ENCODE measurements at regions not wholly inside any gene's neighbourhood (a gene's known extent, or its start where the extent isn't known, plus 50 kb on each side); places are given as distances from the start of the nearest gene placed in this dataset.

DNA sequence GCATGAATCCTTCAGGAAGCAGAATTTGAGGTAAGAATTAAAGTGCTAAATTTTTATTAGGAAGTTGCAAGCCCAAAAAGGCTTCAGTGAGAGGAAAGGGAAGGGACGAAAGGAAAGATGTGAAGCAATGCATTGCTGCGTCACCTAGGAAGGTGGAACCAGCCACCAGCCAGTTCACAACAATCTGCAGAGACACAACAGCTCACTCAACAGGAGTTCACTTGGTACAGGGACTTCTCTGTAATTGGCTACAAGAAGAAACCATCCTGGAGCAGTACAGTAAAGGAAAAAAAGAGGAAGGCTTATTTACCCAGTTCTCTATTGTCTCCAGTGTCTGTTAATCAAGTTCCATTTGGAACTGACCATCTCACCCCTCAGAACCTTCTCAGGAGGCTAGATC lies 157.6 kb downstream of the HNRNPD start:
- WGBS (ENCODE audit: insufficient coverage): no CpG with 5 or more reads among the region's 2 CpGs
- Mint-ChIP-seq H3K4me1 (peaks cover 18% of the 10 kb centered on the region), H3K27me3 (ENCODE audit: low read depth in 3 of 3) (peaks cover 0 to 1% (median 0%) of the 10 kb centered on the region in 3 donors), H3K4me3 (peak overlapping the region in 1 of 2 donors; percentile 66), H3K36me3 (no peaks in the 10 kb centered on the region), H3K9me3 (peaks cover 0 to 5% (median 4%) of the 10 kb centered on the region in 7 donors), H3K27ac (peak overlapping the region; percentile 35 to 81 (median 62))
- Histone ChIP-seq H3K79me2 (ENCODE audit: insufficient read depth, low read length) (no peaks in the 10 kb centered on the region), H3K4me1 (ENCODE audit: control insufficient read depth in 1 of 2, insufficient read depth in 2 of 2, low read length in 2 of 2) (peaks cover 11 to 14% of the 10 kb centered on the region in 2 donors), H4K20me1 (ENCODE audit: insufficient read depth, low read length) (no peaks in the 10 kb centered on the region), H3K9ac (ENCODE audit: insufficient read depth, low read length, poor library complexity, severe bottlenecking) (no peak overlapping the region), H3K4me2 (replicated peaks; ENCODE audit: extremely low read depth, low read length, poor library complexity, severe bottlenecking) (peak overlapping the region; percentile 15), H3K9me3 (replicated peaks in 1 of 2; ENCODE audit: control insufficient read depth in 1 of 2, insufficient read depth in 1 of 2, low read length in 2 of 2) (peaks cover 0 to under 1% of the 10 kb centered on the region in 2 donors), H3K36me3 (replicated peaks in 1 of 2; ENCODE audit: control insufficient read depth in 1 of 2, insufficient read depth in 2 of 2, low read length in 2 of 2) (no peaks in the 10 kb centered on the region), H3K27me3 (ENCODE audit: control insufficient read depth in 2 of 2, insufficient read depth in 2 of 2, low read length in 2 of 2) (no peaks in the 10 kb centered on the region), H3K27ac (ENCODE audit: low read depth in 1 of 2, low read length in 2 of 2) (peak overlapping the region in 1 of 2 donors; percentile 18), H3K4me3 (replicated peaks in 1 of 3; ENCODE audit: low read depth in 2 of 3, low read length in 3 of 3) (no peak overlapping the region), H2AFZ (ENCODE audit: insufficient read depth, low read depth, low read length, poor library complexity, severe bottlenecking) (peak overlapping the region; percentile 18)
- peak; percentile 33 to 74 (median 73) for DNase-seq
- TF ChIP-seq, protein P1, sequence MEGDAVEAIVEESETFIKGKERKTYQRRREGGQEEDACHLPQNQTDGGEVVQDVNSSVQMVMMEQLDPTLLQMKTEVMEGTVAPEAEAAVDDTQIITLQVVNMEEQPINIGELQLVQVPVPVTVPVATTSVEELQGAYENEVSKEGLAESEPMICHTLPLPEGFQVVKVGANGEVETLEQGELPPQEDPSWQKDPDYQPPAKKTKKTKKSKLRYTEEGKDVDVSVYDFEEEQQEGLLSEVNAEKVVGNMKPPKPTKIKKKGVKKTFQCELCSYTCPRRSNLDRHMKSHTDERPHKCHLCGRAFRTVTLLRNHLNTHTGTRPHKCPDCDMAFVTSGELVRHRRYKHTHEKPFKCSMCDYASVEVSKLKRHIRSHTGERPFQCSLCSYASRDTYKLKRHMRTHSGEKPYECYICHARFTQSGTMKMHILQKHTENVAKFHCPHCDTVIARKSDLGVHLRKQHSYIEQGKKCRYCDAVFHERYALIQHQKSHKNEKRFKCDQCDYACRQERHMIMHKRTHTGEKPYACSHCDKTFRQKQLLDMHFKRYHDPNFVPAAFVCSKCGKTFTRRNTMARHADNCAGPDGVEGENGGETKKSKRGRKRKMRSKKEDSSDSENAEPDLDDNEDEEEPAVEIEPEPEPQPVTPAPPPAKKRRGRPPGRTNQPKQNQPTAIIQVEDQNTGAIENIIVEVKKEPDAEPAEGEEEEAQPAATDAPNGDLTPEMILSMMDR (IDR thresholded peaks at IDR 0.05): no peak
- intact Hi-C loops (cut with micrococcal nuclease): no loop called here

DNA sequence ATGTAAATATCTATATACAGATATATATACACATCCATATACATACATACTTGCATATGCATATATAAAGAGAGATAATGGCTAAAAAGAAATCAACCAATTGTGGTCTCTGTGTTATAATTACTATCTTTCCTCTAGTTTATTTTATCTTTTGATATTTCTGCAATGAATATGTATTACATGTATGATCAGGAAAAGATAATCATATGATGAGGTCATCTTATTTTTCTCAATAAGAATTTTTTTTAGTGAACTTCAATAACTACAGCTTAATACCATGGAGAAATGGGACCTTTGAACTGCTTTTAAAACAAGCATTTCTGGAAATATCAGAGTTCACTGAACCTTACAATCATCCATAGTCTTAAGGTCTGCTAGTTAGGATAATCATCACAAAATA lies 158.0 kb downstream of the HNRNPD start:
- no peak for DNase-seq
- peak overlapping the region in 1 of 7 donors; percentile 62 for H3K27ac Mint-ChIP-seq
- intact Hi-C loops (cut with micrococcal nuclease): no loop called here

More for the DNA sequence above, 158.0 kb downstream of the HNRNPD start:
- no peak overlapping the region for H3K9ac ChIP-seq (ENCODE audit: insufficient read depth, low read length, poor library complexity, severe bottlenecking)
- H3K4me2 ChIP-seq (replicated peaks; ENCODE audit: extremely low read depth, low read length, poor library complexity, severe bottlenecking): peak overlapping the region; percentile 15
- H3K9me3 ChIP-seq (replicated peaks in 1 of 2; ENCODE audit: control insufficient read depth in 1 of 2, insufficient read depth in 1 of 2, low read length in 2 of 2): no peaks in the 10 kb centered on the region
- peaks cover 18% of the 10 kb centered on the region for H3K4me1 Mint-ChIP-seq
- H3K4me1 ChIP-seq (ENCODE audit: control insufficient read depth in 1 of 2, insufficient read depth in 2 of 2, low read length in 2 of 2): peaks cover 11 to 14% of the 10 kb centered on the region in 2 donors
- no peak overlapping the region for H3K4me3 ChIP-seq (replicated peaks in 1 of 3; ENCODE audit: low read depth in 2 of 3, low read length in 3 of 3)
- no peaks in the 10 kb centered on the region for H3K36me3 Mint-ChIP-seq
- H4K20me1 ChIP-seq (ENCODE audit: insufficient read depth, low read length): no peaks in the 10 kb centered on the region
- H3K36me3 ChIP-seq (replicated peaks in 1 of 2; ENCODE audit: control insufficient read depth in 1 of 2, insufficient read depth in 2 of 2, low read length in 2 of 2): no peaks in the 10 kb centered on the region
- peak overlapping the region; percentile 18 for H2AFZ ChIP-seq (ENCODE audit: insufficient read depth, low read depth, low read length, poor library complexity, severe bottlenecking)
- peak overlapping the region in 1 of 2 donors; percentile 66 for H3K4me3 Mint-ChIP-seq
- TF ChIP-seq, protein P1 (IDR thresholded peaks at IDR 0.05): no peak
- H3K27ac ChIP-seq (ENCODE audit: low read depth in 1 of 2, low read length in 2 of 2): no peak overlapping the region
- peaks cover 0 to 1% (median 0%) of the 10 kb centered on the region in 3 donors for H3K27me3 Mint-ChIP-seq (ENCODE audit: low read depth in 3 of 3)
- H3K9me3 Mint-ChIP-seq: peaks cover 0 to 3% (median 0%) of the 10 kb centered on the region in 7 donors
- H3K27me3 ChIP-seq (ENCODE audit: control insufficient read depth in 2 of 2, insufficient read depth in 2 of 2, low read length in 2 of 2): no peaks in the 10 kb centered on the region
- H3K79me2 ChIP-seq (ENCODE audit: insufficient read depth, low read length): no peaks in the 10 kb centered on the region

Measured in CD14-positive monocyte (primary cell).